VCaP (cell line): ENCODE measurements at regions not wholly inside any gene's neighbourhood (a gene's known extent, or its start where the extent isn't known, plus 50 kb on each side); places are given as distances from the start of the nearest gene placed in this dataset.

ENCODE experiments used
- H3K27ac ChIP-seq: fragments of 450-650 bp; 2 replicates; pipeline ENCODE4 v1.5.1; 2017
- CTCF ChIP-seq: fragments of 450-650 bp; conservative IDR thresholded peaks from 2 replicates; pipeline ENCODE4 v1.5.1; 2017; ENCODE audit warnings: mild to moderate bottlenecking, moderate library complexity

- no peak for TF ChIP-seq CTCF
- H3K27ac ChIP-seq, result no peak overlapping the region
These were observed 217.8 kb upstream of the IRX1 start for GRCh38 chr5:3377831-3378230.

GRCh38 chr5:3377176-3377575, 218.5 kb upstream of the IRX1 start:
- no peak overlapping the region for H3K27ac ChIP-seq
- no peak for TF ChIP-seq CTCF

GRCh38 chr5:3376611-3377010, 219.0 kb upstream of the IRX1 start:
- no peak for TF ChIP-seq CTCF
- H3K27ac ChIP-seq, result no peak overlapping the region

- no peak overlapping the region for H3K27ac ChIP-seq
- no peak for TF ChIP-seq CTCF
These were observed 219.9 kb upstream of the IRX1 start for GRCh38 chr5:3375586-3376311.

- TF ChIP-seq CTCF, result no peak
- H3K27ac ChIP-seq, result no peak overlapping the region
These were observed 222.2 kb upstream of the IRX1 start for GRCh38 chr5:3373391-3373790.

GRCh38 chr5:3372289-3372688, 223.3 kb upstream of the IRX1 start:
- H3K27ac ChIP-seq, result no peak overlapping the region
- no peak for TF ChIP-seq CTCF

GRCh38 chr5:3365501-3366215, 230.0 kb upstream of the IRX1 start:
- TF ChIP-seq CTCF, result no peak
- H3K27ac ChIP-seq, result no peak overlapping the region
